HG03432 (cell line): ENCODE measurements at regions not wholly inside any gene's neighbourhood (a gene's known extent, or its start where the extent isn't known, plus 50 kb on each side); places are given as distances from the start of the nearest gene placed in this dataset.

Experiments
- ATAC-seq: cut with Tn5 transposase; IDR thresholded peaks from one replicate; pipeline ENCODE4 v1.9.1; 2021; ENCODE audit warnings: mild to moderate bottlenecking, moderate library complexity; ENCODE audit not compliant: unreplicated experiment

DNA sequence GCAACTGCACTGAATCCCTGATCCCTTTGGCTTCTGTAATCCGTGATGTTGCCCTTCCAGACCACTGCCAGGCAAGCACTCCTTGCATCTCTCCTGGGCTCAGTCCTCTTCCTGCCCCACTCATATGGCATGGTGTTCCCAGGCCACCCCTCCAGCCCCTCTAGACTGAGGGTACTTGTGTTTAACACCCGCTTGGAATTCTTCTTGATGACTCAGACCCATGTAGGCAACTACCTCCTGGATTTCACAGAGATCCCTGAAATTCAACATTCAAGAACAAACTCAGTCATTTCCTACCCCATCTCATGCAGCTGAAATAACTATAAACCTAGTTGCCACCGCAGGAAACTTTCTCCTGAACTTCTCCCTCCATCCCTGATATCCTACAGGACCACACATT lies 541.9 kb upstream of the CDH11 start:
- ATAC-seq, result no peak

DNA sequence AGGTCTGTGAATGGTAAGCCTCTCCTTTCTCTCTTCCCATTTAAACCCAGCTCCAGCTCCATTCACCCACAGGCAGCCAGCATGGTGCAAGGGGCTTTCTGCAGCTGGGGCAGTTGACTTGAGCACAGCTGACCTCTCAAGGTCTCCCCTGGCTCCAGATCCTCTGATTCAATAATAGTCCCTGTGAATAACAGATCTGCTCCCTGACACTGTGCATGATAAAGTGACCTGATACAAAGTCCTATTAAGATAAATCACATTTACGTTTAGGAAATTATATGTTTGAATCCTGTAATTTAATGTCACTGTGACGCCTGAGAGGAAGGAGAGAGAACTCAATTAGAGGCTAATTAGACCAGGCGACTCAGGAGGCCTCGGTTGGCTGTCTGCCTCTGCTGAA lies 540.4 kb upstream of the CDH11 start:
- no peak for ATAC-seq

- no peak for ATAC-seq
Measured at GRCh38 chr16:65661558-65661957, 539.7 kb upstream of the CDH11 start.

GRCh38 chr16:65660390-65660789 lies 538.5 kb upstream of the CDH11 start:
- ATAC-seq, result no peak

- ATAC-seq, result no peak
Measured at GRCh38 chr16:65659758-65660157, 537.9 kb upstream of the CDH11 start.

- no peak for ATAC-seq
Measured at GRCh38 chr16:65658787-65659220, 536.9 kb upstream of the CDH11 start.

DNA sequence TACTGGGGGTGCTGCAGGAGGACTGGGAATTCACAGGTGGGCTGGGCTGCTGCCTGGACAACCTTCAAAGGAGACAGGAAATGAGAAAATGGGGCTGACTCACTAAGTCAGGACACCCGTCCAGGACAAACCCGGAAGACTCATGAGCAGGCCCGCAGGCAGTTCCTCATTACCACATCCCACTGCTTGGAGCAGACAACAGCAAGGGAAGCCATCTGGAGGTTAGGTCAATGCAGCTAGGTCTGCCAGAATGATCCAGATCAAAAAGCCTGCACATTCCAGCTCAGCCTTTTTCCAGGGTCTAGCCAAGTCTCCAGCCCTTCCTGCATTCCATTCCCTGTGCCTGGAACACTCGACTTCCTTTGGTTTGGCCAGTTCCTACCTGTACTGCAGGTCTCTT lies 536.5 kb upstream of the CDH11 start:
- no peak for ATAC-seq

DNA sequence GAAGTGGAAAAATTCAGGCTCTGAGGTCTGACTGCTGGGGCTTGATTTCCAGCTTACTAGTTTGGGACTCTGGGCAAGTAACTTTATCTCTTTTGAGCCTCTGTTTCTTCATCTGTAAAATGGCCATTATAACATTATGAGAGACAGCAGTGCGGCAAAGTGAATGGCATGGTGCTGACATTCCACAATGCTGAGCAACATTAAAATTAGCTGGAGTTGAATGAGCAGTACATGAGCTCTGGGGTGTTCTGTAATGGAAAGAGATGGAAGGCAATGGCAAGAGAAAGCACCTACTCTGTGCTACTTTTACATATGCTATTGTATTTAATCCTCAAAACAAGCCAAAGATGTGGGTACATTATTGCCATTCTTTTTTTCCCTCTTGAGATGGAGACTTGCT lies 535.7 kb upstream of the CDH11 start:
- no peak for ATAC-seq

GRCh38 chr16:65657071-65657494 lies 535.2 kb upstream of the CDH11 start:
- ATAC-seq, result no peak

DNA sequence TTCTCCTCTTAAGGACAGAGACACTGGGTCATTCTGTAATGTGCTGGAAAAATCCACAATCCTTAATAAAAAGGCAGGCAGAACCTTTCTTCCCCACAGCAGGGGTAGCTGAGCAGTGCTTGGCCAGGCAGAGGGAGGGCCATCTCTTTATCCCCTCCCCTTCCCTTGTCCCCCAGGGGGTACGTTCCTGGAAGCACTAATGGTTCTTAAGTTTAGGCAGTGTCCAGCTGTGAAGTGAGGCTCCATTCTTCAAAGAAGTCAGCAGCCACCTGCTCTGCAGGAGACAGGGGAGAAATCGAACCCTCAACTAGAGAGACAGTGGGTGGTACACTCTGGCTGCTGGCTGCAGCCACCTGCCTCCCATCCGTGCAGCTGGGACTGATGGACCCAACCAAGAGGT lies 533.9 kb upstream of the CDH11 start:
- ATAC-seq, result no peak

- no peak for ATAC-seq
Measured at GRCh38 chr16:65648101-65648500, 526.2 kb upstream of the CDH11 start.

DNA sequence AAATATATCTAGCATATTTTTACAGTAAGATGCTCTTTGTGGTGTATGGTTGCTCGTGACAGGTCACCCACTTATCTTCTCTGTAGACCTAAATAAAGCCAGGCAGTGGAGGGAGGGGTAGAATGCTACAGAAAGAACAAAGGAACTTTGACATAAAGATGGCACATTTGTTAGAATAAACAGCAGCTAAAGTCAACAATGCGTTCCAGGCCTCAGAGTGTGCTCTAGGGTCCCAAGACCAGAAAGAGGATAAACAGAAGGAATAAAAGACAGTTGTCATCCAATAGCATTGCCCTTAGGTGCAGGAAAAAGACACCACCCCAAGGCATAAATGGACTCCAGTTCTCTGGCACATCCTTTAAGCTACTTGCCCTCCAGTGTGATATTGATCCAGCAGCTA lies 523.0 kb upstream of the CDH11 start:
- ATAC-seq, result no peak

GRCh38 chr16:65641762-65642289 lies 520.0 kb upstream of the CDH11 start:
- no peak for ATAC-seq

- no peak for ATAC-seq
Measured at GRCh38 chr16:65641049-65641761, 519.3 kb upstream of the CDH11 start.

DNA sequence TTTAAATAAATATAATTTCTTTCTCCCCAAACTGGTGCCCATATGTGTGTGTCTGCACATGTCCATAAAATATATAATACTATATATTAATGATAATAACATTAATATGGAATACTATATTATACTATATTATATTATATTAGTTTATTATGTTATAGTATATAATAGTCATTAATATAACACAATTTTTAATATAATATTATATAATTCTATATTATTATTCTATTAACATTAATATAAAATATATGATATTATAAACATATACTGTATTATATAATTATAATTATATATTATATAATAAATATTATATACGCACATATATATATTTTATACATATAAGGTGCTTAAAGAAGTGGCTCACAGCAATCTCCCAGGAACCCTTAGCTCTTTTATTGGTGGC lies 513.0 kb upstream of the CDH11 start:
- ATAC-seq, result no peak

GRCh38 chr16:65634291-65634690 lies 512.4 kb upstream of the CDH11 start:
- no peak for ATAC-seq

GRCh38 chr16:65624666-65625065 lies 502.8 kb upstream of the CDH11 start:
- no peak for ATAC-seq

DNA sequence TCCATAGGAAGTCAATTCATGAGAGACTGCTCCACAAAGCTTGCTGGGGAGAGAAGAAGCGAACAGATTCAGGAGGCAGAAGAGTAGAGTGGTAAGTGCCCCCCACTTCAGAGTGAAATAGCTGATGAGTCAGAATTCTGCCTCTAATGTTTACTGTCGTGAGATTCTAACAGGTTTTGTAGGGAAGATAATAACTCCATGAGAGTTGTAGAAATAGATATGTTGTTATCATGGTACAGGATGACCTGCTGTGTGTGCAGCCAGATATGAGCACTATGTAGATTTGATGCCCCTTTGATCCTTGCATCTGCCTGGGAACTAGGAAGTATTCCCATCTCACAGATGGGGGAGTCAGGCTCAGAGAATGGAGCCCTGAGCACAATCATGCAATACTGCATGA lies 502.4 kb upstream of the CDH11 start:
- no peak for ATAC-seq

DNA sequence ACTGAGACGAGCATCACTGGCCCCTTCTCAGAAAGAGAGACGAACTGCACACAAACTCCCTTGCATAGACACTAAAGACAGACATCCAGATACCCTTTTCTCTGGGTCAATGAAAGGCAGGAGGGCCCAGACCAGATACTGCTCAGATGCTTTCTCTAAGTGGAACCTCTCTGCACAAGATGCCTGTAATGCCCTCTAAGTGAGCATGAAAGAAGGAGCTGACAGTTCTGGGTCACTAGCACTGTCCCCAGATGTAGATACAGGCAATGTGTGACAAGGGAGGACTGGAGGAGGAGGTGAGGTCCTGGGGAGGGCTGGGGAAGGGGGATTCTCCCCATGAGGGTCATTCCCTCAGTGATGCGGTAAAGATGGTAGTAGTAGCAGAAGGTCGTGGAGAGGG lies 501.0 kb upstream of the CDH11 start:
- no peak for ATAC-seq

DNA sequence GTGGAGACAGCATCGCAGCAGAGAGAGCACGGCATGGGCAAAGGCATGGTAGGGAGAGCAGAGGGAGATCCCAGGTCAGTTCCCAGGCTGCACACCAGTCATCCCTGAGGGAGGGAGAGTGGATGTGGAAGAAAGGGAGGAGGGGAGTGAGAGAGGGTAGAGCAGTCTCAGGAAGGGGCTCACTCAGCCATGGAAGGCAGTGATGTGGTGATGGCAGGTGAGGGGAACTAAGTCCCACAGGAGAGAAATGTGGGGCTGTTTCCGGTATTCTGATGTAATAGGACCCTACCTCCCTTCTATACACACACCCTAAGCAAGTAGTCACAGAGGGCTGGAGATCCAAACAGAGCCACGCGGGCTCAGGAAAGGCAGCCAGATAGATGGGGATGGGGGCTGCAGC lies 500.3 kb upstream of the CDH11 start:
- no peak for ATAC-seq

- ATAC-seq, result no peak
Measured at GRCh38 chr16:65621640-65622039, 499.8 kb upstream of the CDH11 start.

GRCh38 chr16:65619606-65620005 lies 497.7 kb upstream of the CDH11 start:
- no peak for ATAC-seq

DNA sequence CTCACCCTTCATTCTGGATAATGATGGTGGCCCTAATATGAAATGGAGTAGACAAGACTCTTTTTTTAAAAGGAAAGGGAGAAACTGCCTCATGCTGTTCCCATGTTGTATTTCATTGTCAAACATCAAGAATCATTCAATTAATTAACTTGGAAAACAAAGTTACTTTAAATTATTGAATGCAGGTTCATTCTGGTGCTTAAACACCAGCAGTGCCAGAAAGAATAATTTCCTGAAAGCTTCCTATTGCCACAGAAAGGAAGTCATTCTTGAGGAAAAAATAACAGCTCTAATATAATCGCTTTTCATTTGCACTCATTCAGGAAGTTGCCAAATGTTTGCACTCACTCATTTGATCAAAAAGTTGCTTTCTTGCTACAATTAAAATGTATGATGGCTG lies 497.1 kb upstream of the CDH11 start:
- ATAC-seq, result no peak
